ENCODE measurements at regions not wholly inside any gene's neighbourhood (a gene's known extent, or its start where the extent isn't known, plus 50 kb on each side); places are given as distances from the start of the nearest gene placed in this dataset.

- no peaks in the 10 kb centered on the region for H3K27me3 Mint-ChIP-seq
- TF ChIP-seq CTCF (IDR thresholded peaks at IDR 0.05): no peak
- no peaks in the 10 kb centered on the region for H3K36me3 Mint-ChIP-seq (ENCODE audit: low read depth)
- ChIA-PET CTCF (no interaction called here), POLR2A (no interaction called here)
- intact Hi-C loops (cut with micrococcal nuclease): no loop called here
- H3K9me3 Mint-ChIP-seq: no peaks in the 10 kb centered on the region
- H3K4me3 Mint-ChIP-seq: no peak overlapping the region
- no peak for DNase-seq
- no peak overlapping the region for H3K27ac Mint-ChIP-seq
- no peaks in the 10 kb centered on the region for H3K4me1 Mint-ChIP-seq (ENCODE audit: low read depth)
- ATAC-seq: no peak
These were observed 107.0 kb downstream of the CT47B1 start for GRCh38 chrX:120768681-120769080.

GRCh38 chrX:120768254-120768653 lies 107.4 kb downstream of the CT47B1 start:
- no peak for TF ChIP-seq CTCF (IDR thresholded peaks at IDR 0.05)
- Mint-ChIP-seq H3K27ac (no peak overlapping the region), H3K4me1 (ENCODE audit: low read depth) (no peaks in the 10 kb centered on the region), H3K9me3 (no peaks in the 10 kb centered on the region), H3K4me3 (no peak overlapping the region), H3K27me3 (no peaks in the 10 kb centered on the region), H3K36me3 (ENCODE audit: low read depth) (no peaks in the 10 kb centered on the region)
- CTCF ChIA-PET: no interaction called here
- DNase-seq: no peak
- ATAC-seq: no peak
- POLR2A ChIA-PET: no interaction called here
- intact Hi-C loops (cut with micrococcal nuclease): no loop called here

GRCh38 chrX:120763269-120763668 lies 112.4 kb downstream of the CT47B1 start:
- DNase-seq (no peak), ATAC-seq (no peak)
- ChIA-PET POLR2A (no interaction called here), CTCF (no interaction called here)
- no peaks in the 10 kb centered on the region for H3K36me3 Mint-ChIP-seq (ENCODE audit: low read depth)
- intact Hi-C loops (cut with micrococcal nuclease): no loop called here
- no peak overlapping the region for H3K4me3 Mint-ChIP-seq
- H3K4me1 Mint-ChIP-seq (ENCODE audit: low read depth): peaks cover 4% of the 10 kb centered on the region
- H3K27me3 Mint-ChIP-seq: no peaks in the 10 kb centered on the region
- no peaks in the 10 kb centered on the region for H3K9me3 Mint-ChIP-seq
- H3K27ac Mint-ChIP-seq: no peak overlapping the region
- TF ChIP-seq CTCF (IDR thresholded peaks at IDR 0.05): no peak

- ATAC-seq (no peak), DNase-seq (no peak)
- H3K36me3 Mint-ChIP-seq (ENCODE audit: low read depth): no peaks in the 10 kb centered on the region
- no peak overlapping the region for H3K27ac Mint-ChIP-seq
- no peaks in the 10 kb centered on the region for H3K27me3 Mint-ChIP-seq
- CTCF ChIA-PET: no interaction called here
- peaks cover 4% of the 10 kb centered on the region for H3K4me1 Mint-ChIP-seq (ENCODE audit: low read depth)
- POLR2A ChIA-PET: no interaction called here
- H3K9me3 Mint-ChIP-seq: no peaks in the 10 kb centered on the region
- no peak for TF ChIP-seq CTCF (IDR thresholded peaks at IDR 0.05)
- intact Hi-C loops (cut with micrococcal nuclease): no loop called here
- no peak overlapping the region for H3K4me3 Mint-ChIP-seq
These were observed 113.9 kb downstream of the CT47B1 start for GRCh38 chrX:120761810-120762209.

GRCh38 chrX:120759685-120760084 lies 116.0 kb downstream of the CT47B1 start:
- CTCF ChIA-PET: interaction anchor here (0.6 to 1.0 kb wide), 3 partner anchors 10 to 31 kb away, joined by 3 to 5 read pairs (median 3); no protein-coding TSS in a partner anchor
- POLR2A ChIA-PET: no interaction called here
- no peak overlapping the region for H3K27ac Mint-ChIP-seq
- DNase-seq (peak; percentile 3), ATAC-seq (no peak)
- peaks cover 16% of the 10 kb centered on the region for H3K4me1 Mint-ChIP-seq (ENCODE audit: low read depth)
- H3K4me3 Mint-ChIP-seq: no peak overlapping the region
- no peaks in the 10 kb centered on the region for H3K36me3 Mint-ChIP-seq (ENCODE audit: low read depth)
- intact Hi-C loops (cut with micrococcal nuclease): no loop called here
- no peak for TF ChIP-seq CTCF (IDR thresholded peaks at IDR 0.05)
- no peaks in the 10 kb centered on the region for H3K9me3 Mint-ChIP-seq
- no peaks in the 10 kb centered on the region for H3K27me3 Mint-ChIP-seq

Data from activated CD8-positive, alpha-beta T cell treated with anti-CD3 and anti-CD28 coated beads for 36 hours (primary cell).